Left renal pelvis (tissue), 4 donors: ENCODE measurements at regions not wholly inside any gene's neighbourhood (a gene's known extent, or its start where the extent isn't known, plus 50 kb on each side); places are given as distances from the start of the nearest gene placed in this dataset.
"Not testable (repeated sequence)": the region's sequence is repeated elsewhere in the genome, so short reads cannot be mapped to it uniquely, and the experiment has no call there.

Experiments used
- DNase-seq, 4 donors: peaks; one replicate each; pipeline ENCODE4 v3.0.0-alpha.2; 2013; ENCODE audit warnings: low read depth in 4 of 4, low spot score in 3 of 4

GRCh38 chr2:35962585-35963146 lies 392.9 kb upstream of the CRIM1 start:
- DNase-seq = no peak

- no peak for DNase-seq
Observed at GRCh38 chr2:35960596-35960995, 395.0 kb upstream of the CRIM1 start.

- not testable (repeated sequence) for DNase-seq
Observed at GRCh38 chr2:35957053-35957452, 398.5 kb upstream of the CRIM1 start.

GRCh38 chr2:35946478-35946877 lies 409.1 kb upstream of the CRIM1 start:
- DNase-seq = no peak

GRCh38 chr2:35938838-35939237 lies 416.7 kb upstream of the CRIM1 start:
- no peak for DNase-seq

- DNase-seq = no peak
Observed at GRCh38 chr2:35933031-35933430, 422.5 kb upstream of the CRIM1 start.

GRCh38 chr2:35932276-35932963 lies 423.2 kb upstream of the CRIM1 start:
- DNase-seq = no peak

- DNase-seq = no peak
Observed at GRCh38 chr2:35931626-35932025, 424.0 kb upstream of the CRIM1 start.

- DNase-seq = no peak
Observed at GRCh38 chr2:35931115-35931514, 424.5 kb upstream of the CRIM1 start.

- DNase-seq = no peak
Observed at GRCh38 chr2:35929551-35929950, 426.0 kb upstream of the CRIM1 start.

- DNase-seq = no peak
Observed at GRCh38 chr2:35920061-35920460, 435.5 kb upstream of the CRIM1 start.

- no peak for DNase-seq
Observed at GRCh38 chr2:35915261-35915660, 440.3 kb upstream of the CRIM1 start.

- no peak for DNase-seq
Observed at GRCh38 chr2:35891936-35892335, 463.6 kb upstream of the CRIM1 start.

GRCh38 chr2:35891528-35891927 lies 464.1 kb upstream of the CRIM1 start:
- DNase-seq = no peak

GRCh38 chr2:35887146-35887545 lies 468.4 kb upstream of the CRIM1 start:
- no peak for DNase-seq

GRCh38 chr2:35873921-35874320 lies 481.7 kb upstream of the CRIM1 start:
- no peak for DNase-seq

- no peak for DNase-seq
Observed at GRCh38 chr2:35871672-35872071, 483.9 kb upstream of the CRIM1 start.

- no peak for DNase-seq
Observed at GRCh38 chr2:35870713-35871112, 484.9 kb upstream of the CRIM1 start.

GRCh38 chr2:35864141-35864540 lies 491.4 kb upstream of the CRIM1 start:
- DNase-seq = no peak

GRCh38 chr2:35858216-35858615 lies 497.4 kb upstream of the CRIM1 start:
- DNase-seq = no peak

GRCh38 chr2:35857498-35857897 lies 498.1 kb upstream of the CRIM1 start:
- DNase-seq = no peak

GRCh38 chr2:35831385-35831784 lies 524.2 kb upstream of the CRIM1 start:
- no peak for DNase-seq

GRCh38 chr2:35830833-35831232 lies 524.7 kb upstream of the CRIM1 start:
- DNase-seq = no peak
